ENCODE measurements at regions not wholly inside any gene's neighbourhood (a gene's known extent, or its start where the extent isn't known, plus 50 kb on each side); places are given as distances from the start of the nearest gene placed in this dataset.

DNA sequence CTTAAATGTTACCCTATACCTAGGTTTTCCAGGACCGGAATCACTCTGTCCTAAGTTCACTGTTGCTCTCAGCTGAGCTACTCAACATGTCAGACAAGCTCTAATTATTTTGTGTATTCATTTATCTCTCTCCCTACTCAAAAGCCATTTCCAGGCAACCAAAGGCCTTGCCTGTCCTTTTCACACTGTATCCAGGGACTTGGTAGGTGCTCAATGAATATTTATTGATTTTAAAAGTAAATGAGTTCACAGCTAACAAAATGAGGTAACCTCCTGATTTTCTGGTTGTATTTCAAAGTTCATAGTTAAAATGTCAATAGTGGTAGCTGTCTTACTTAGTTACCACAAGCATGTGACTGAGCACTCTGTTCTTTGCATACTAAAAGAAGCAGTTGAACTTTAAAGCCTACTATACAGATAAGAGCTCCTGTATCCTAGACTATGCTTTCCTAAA lies 522.2 kb downstream of the ACTL7B start:
- intact Hi-C loops (cut with DNase I) = no loop called here
- ATAC-seq (peak; percentile 85 to 96 (median 94)), DNase-seq (no peak)
- Histone ChIP-seq H3K4me3 (no peak overlapping the region), H3K27me3 (no peaks in the 10 kb centered on the region), H3K27ac (no peak overlapping the region), H3K9me3 (no peaks in the 10 kb centered on the region), H3K4me1 (peaks cover 0 to 9% (median 0%) of the 10 kb centered on the region in 4 donors), H3K36me3 (no peaks in the 10 kb centered on the region)
- WGBS (ENCODE audit: insufficient coverage, low coverage, low lambda C conversion rate, missing lambda C conversion rate) = 0% methylated on average over 1 of the region's 1 CpG
- TF ChIP-seq POLR2A (IDR thresholded peaks at IDR 0.05) = no peak
- TF ChIP-seq, protein P1, sequence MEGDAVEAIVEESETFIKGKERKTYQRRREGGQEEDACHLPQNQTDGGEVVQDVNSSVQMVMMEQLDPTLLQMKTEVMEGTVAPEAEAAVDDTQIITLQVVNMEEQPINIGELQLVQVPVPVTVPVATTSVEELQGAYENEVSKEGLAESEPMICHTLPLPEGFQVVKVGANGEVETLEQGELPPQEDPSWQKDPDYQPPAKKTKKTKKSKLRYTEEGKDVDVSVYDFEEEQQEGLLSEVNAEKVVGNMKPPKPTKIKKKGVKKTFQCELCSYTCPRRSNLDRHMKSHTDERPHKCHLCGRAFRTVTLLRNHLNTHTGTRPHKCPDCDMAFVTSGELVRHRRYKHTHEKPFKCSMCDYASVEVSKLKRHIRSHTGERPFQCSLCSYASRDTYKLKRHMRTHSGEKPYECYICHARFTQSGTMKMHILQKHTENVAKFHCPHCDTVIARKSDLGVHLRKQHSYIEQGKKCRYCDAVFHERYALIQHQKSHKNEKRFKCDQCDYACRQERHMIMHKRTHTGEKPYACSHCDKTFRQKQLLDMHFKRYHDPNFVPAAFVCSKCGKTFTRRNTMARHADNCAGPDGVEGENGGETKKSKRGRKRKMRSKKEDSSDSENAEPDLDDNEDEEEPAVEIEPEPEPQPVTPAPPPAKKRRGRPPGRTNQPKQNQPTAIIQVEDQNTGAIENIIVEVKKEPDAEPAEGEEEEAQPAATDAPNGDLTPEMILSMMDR (IDR thresholded peaks at IDR 0.05) = no peak

DNA sequence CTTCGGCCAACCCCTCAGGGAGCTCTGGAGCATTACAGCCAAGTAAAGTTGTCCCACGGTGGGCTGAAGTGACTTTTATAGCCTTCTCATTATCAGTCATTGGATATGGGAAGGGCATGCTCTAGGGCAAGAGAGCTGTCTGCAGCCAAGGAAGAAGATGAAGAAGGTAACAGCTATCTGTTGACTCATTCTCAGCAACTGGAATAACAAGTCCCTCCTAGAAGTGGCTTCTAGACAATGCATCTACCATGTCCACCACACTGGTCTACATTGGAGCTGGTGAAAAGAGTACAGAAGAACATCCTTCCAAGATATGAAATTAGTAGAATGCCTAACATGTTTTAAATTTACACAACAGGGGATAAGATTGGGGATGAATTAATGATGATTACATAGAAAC lies 524.2 kb downstream of the ACTL7B start:
- Histone ChIP-seq H3K4me1 (peaks cover 0 to 9% (median 0%) of the 10 kb centered on the region in 4 donors), H3K4me3 (no peak overlapping the region), H3K27ac (no peak overlapping the region), H3K9me3 (peaks cover 0 to 4% (median 0%) of the 10 kb centered on the region in 4 donors), H3K27me3 (no peaks in the 10 kb centered on the region), H3K36me3 (no peaks in the 10 kb centered on the region)
- no peak for ATAC-seq
- intact Hi-C loops (cut with DNase I) = no loop called here
- 82% methylated on average over 2 of the region's 2 CpGs for WGBS (ENCODE audit: insufficient coverage, low coverage, low lambda C conversion rate, missing lambda C conversion rate)
- DNase-seq = no peak
- TF ChIP-seq, protein P1 (IDR thresholded peaks at IDR 0.05) = no peak

DNA sequence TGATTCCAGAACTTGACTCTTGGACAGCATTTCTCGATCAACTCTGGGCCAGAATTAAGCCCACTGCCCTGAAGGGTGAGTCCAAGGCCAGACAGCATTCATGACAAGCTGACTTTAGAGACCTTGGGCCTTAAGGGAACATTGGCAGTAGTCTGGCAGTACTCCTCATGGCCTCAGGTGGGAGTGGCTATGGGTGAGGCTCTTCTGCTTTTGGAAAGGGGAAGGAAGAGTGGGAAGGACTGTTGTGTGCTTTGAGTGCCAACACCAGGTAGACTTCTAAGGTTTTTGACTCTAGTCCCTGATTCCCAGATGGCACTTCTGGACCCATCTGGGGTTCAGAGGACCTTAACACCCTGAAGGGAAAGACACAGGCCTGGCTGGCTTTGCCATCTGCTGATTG lies 530.4 kb downstream of the ACTL7B start:
- WGBS (ENCODE audit: insufficient coverage, low coverage, low lambda C conversion rate, missing lambda C conversion rate) = no CpG with 5 or more reads among the region's 1 CpG
- no peak for TF ChIP-seq POLR2A (IDR thresholded peaks at IDR 0.05)
- TF ChIP-seq, protein P1 (IDR thresholded peaks at IDR 0.05) = no peak

DNA sequence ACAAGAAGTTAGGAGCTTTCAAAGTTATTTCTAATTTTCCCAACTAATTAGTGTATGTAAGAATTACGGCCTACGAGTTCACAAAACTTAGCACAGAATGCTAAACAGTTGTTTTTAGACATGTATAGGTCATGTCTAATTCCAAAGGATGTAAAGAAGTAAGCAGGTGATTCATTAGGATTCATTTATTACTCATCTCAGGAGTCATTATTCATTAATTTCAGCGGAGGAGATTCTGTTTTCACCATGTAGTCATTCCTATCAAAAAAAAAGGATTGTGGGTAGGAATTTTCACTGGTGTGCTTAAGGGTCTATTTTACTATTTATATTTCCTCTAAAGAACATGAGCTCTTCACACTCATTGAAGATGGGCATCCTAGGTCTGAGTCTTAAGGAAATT lies 532.2 kb downstream of the ACTL7B start:
- WGBS (ENCODE audit: insufficient coverage, low coverage, low lambda C conversion rate, missing lambda C conversion rate) = 39% methylated on average over 3 of the region's 3 CpGs
- Histone ChIP-seq H3K36me3 (no peaks in the 10 kb centered on the region), H3K9me3 (peaks cover 0 to 4% (median 0%) of the 10 kb centered on the region in 4 donors), H3K4me3 (no peak overlapping the region), H3K27me3 (no peaks in the 10 kb centered on the region), H3K4me1 (no peaks in the 10 kb centered on the region), H3K27ac (no peak overlapping the region)
- ATAC-seq (no peak), DNase-seq (no peak)
- TF ChIP-seq POLR2A (IDR thresholded peaks at IDR 0.05) = no peak
- TF ChIP-seq, protein P1 (IDR thresholded peaks at IDR 0.05) = no peak
- intact Hi-C loops (cut with DNase I) = no loop called here

More for the DNA sequence above, 530.4 kb downstream of the ACTL7B start:
- H3K27me3 ChIP-seq = no peaks in the 10 kb centered on the region
- no peak overlapping the region for H3K27ac ChIP-seq
- H3K4me1 ChIP-seq = no peaks in the 10 kb centered on the region
- intact Hi-C loops (cut with DNase I) = no loop called here
- H3K4me3 ChIP-seq = no peak overlapping the region
- no peak for ATAC-seq
- no peaks in the 10 kb centered on the region for H3K36me3 ChIP-seq
- no peak for DNase-seq
- H3K9me3 ChIP-seq = peaks cover 0 to 4% (median 0%) of the 10 kb centered on the region in 4 donors

Data from right lobe of liver (tissue), 6 donors.